ENCODE measurements at regions not wholly inside any gene's neighbourhood (a gene's known extent, or its start where the extent isn't known, plus 50 kb on each side); places are given as distances from the start of the nearest gene placed in this dataset.

GRCh38 chr12:97005174-97005573 is 98.1 kb downstream of the NEDD1 start:
- Histone ChIP-seq H3K9me3 (ENCODE audit: control insufficient read depth in 2 of 2, low read length in 2 of 2) (no peaks in the 10 kb centered on the region), H3K27ac (ENCODE audit: insufficient read depth, low read length, poor library complexity, severe bottlenecking) (no peak overlapping the region), H3K4me3 (ENCODE audit: low read depth, low read length) (no peak overlapping the region), H3K27me3 (ENCODE audit: control insufficient read depth, insufficient read depth, low read length) (peaks cover 2% of the 10 kb centered on the region), H3K36me3 (ENCODE audit: control insufficient read depth, insufficient read depth, low read length) (no peaks in the 10 kb centered on the region), H3K4me1 (ENCODE audit: control insufficient read depth, insufficient read depth, low read length, poor library complexity, severe bottlenecking) (no peaks in the 10 kb centered on the region)
- Mint-ChIP-seq H3K36me3 (no peaks in the 10 kb centered on the region), H3K4me1 (no peaks in the 10 kb centered on the region), H3K4me3 (no peak overlapping the region), H3K27me3 (peaks cover 9% of the 10 kb centered on the region), H3K27ac (no peak overlapping the region), H3K9me3 (peaks cover 0 to 3% (median 0%) of the 10 kb centered on the region in 7 donors)
- no peak for DNase-seq
- ATAC-seq (ENCODE audit: low read depth in 2 of 2): no peak

- Mint-ChIP-seq H3K27ac (no peak overlapping the region), H3K27me3 (peaks cover 9% of the 10 kb centered on the region)
- no peak for ATAC-seq (ENCODE audit: low read depth in 2 of 2)
Measured at GRCh38 chr12:97005646-97006045, 98.6 kb downstream of the NEDD1 start.

GRCh38 chr12:97006585-97006984 is 99.5 kb downstream of the NEDD1 start:
- DNase-seq (no peak), ATAC-seq (ENCODE audit: low read depth in 2 of 2) (no peak)
- Mint-ChIP-seq H3K9me3 (peaks cover 0 to 4% (median 0%) of the 10 kb centered on the region in 7 donors), H3K4me1 (no peaks in the 10 kb centered on the region), H3K4me3 (no peak overlapping the region), H3K27ac (no peak overlapping the region), H3K36me3 (no peaks in the 10 kb centered on the region), H3K27me3 (peaks cover 9% of the 10 kb centered on the region)
- Histone ChIP-seq H3K27ac (ENCODE audit: insufficient read depth, low read length, poor library complexity, severe bottlenecking) (no peak overlapping the region), H3K9me3 (ENCODE audit: control insufficient read depth in 2 of 2, low read length in 2 of 2) (no peaks in the 10 kb centered on the region), H3K36me3 (ENCODE audit: control insufficient read depth, insufficient read depth, low read length) (no peaks in the 10 kb centered on the region), H3K27me3 (ENCODE audit: control insufficient read depth, insufficient read depth, low read length) (peaks cover 2% of the 10 kb centered on the region), H3K4me1 (ENCODE audit: control insufficient read depth, insufficient read depth, low read length, poor library complexity, severe bottlenecking) (no peaks in the 10 kb centered on the region), H3K4me3 (ENCODE audit: low read depth, low read length) (no peak overlapping the region)

More at GRCh38 chr12:97005646-97006045, 98.6 kb downstream of the NEDD1 start:
- H3K9me3 ChIP-seq (ENCODE audit: control insufficient read depth in 2 of 2, low read length in 2 of 2): no peaks in the 10 kb centered on the region
- H3K36me3 ChIP-seq (ENCODE audit: control insufficient read depth, insufficient read depth, low read length): no peaks in the 10 kb centered on the region
- no peak for DNase-seq
- H3K4me3 ChIP-seq (ENCODE audit: low read depth, low read length): no peak overlapping the region
- Mint-ChIP-seq H3K4me3 (no peak overlapping the region), H3K9me3 (peaks cover 0 to 3% (median 0%) of the 10 kb centered on the region in 7 donors), H3K36me3 (no peaks in the 10 kb centered on the region), H3K4me1 (no peaks in the 10 kb centered on the region)
- no peaks in the 10 kb centered on the region for H3K4me1 ChIP-seq (ENCODE audit: control insufficient read depth, insufficient read depth, low read length, poor library complexity, severe bottlenecking)
- H3K27me3 ChIP-seq (ENCODE audit: control insufficient read depth, insufficient read depth, low read length): peaks cover 2% of the 10 kb centered on the region
- no peak overlapping the region for H3K27ac ChIP-seq (ENCODE audit: insufficient read depth, low read length, poor library complexity, severe bottlenecking)

- Mint-ChIP-seq H3K36me3 (no peaks in the 10 kb centered on the region), H3K4me1 (no peaks in the 10 kb centered on the region), H3K9me3 (peaks cover 0 to 5% (median 2%) of the 10 kb centered on the region in 7 donors), H3K27me3 (peaks cover 6% of the 10 kb centered on the region), H3K27ac (no peak overlapping the region), H3K4me3 (no peak overlapping the region)
- DNase-seq (no peak), ATAC-seq (ENCODE audit: low read depth in 2 of 2) (no peak)
- Histone ChIP-seq H3K27me3 (ENCODE audit: control insufficient read depth, insufficient read depth, low read length) (peaks cover 4% of the 10 kb centered on the region), H3K4me1 (ENCODE audit: control insufficient read depth, insufficient read depth, low read length, poor library complexity, severe bottlenecking) (no peaks in the 10 kb centered on the region), H3K4me3 (ENCODE audit: low read depth, low read length) (no peak overlapping the region), H3K9me3 (ENCODE audit: control insufficient read depth in 2 of 2, low read length in 2 of 2) (peaks cover 0 to 2% of the 10 kb centered on the region in 2 experiments), H3K36me3 (ENCODE audit: control insufficient read depth, insufficient read depth, low read length) (no peaks in the 10 kb centered on the region), H3K27ac (ENCODE audit: insufficient read depth, low read length, poor library complexity, severe bottlenecking) (no peak overlapping the region)
Measured at GRCh38 chr12:97016163-97016562, 109.1 kb downstream of the NEDD1 start.

GRCh38 chr12:97017213-97017612 is 110.2 kb downstream of the NEDD1 start:
- Histone ChIP-seq H3K9me3 (ENCODE audit: control insufficient read depth in 2 of 2, low read length in 2 of 2) (peaks cover 0 to 2% of the 10 kb centered on the region in 2 experiments), H3K36me3 (ENCODE audit: control insufficient read depth, insufficient read depth, low read length) (no peaks in the 10 kb centered on the region), H3K27ac (ENCODE audit: insufficient read depth, low read length, poor library complexity, severe bottlenecking) (no peak overlapping the region), H3K4me1 (ENCODE audit: control insufficient read depth, insufficient read depth, low read length, poor library complexity, severe bottlenecking) (no peaks in the 10 kb centered on the region), H3K4me3 (ENCODE audit: low read depth, low read length) (no peak overlapping the region), H3K27me3 (ENCODE audit: control insufficient read depth, insufficient read depth, low read length) (peaks cover 4% of the 10 kb centered on the region)
- H3K4me1 Mint-ChIP-seq: no peaks in the 10 kb centered on the region
- H3K27me3 Mint-ChIP-seq: peaks cover 6% of the 10 kb centered on the region
- H3K9me3 Mint-ChIP-seq: peaks cover 0 to 5% (median 2%) of the 10 kb centered on the region in 7 donors
- H3K27ac Mint-ChIP-seq: no peak overlapping the region
- ATAC-seq (ENCODE audit: low read depth in 2 of 2) (no peak), DNase-seq (no peak)
- H3K36me3 Mint-ChIP-seq: no peaks in the 10 kb centered on the region
- no peak overlapping the region for H3K4me3 Mint-ChIP-seq

- H3K9me3 Mint-ChIP-seq: no peaks in the 10 kb centered on the region
- H3K4me3 Mint-ChIP-seq: no peak overlapping the region
- Histone ChIP-seq H3K27me3 (ENCODE audit: control insufficient read depth, insufficient read depth, low read length) (no peaks in the 10 kb centered on the region), H3K36me3 (ENCODE audit: control insufficient read depth, insufficient read depth, low read length) (no peaks in the 10 kb centered on the region), H3K9me3 (ENCODE audit: control insufficient read depth in 2 of 2, low read length in 2 of 2) (no peaks in the 10 kb centered on the region), H3K4me1 (ENCODE audit: control insufficient read depth, insufficient read depth, low read length, poor library complexity, severe bottlenecking) (no peaks in the 10 kb centered on the region), H3K4me3 (ENCODE audit: low read depth, low read length) (no peak overlapping the region), H3K27ac (ENCODE audit: insufficient read depth, low read length, poor library complexity, severe bottlenecking) (no peak overlapping the region)
- no peak for ATAC-seq (ENCODE audit: low read depth in 2 of 2)
- H3K4me1 Mint-ChIP-seq: no peaks in the 10 kb centered on the region
- no peaks in the 10 kb centered on the region for H3K27me3 Mint-ChIP-seq
- DNase-seq: no peak
- no peak overlapping the region for H3K27ac Mint-ChIP-seq
- no peaks in the 10 kb centered on the region for H3K36me3 Mint-ChIP-seq
Measured at GRCh38 chr12:97022536-97023230, 115.6 kb downstream of the NEDD1 start.

GRCh38 chr12:97024393-97024792 is 117.3 kb downstream of the NEDD1 start:
- Mint-ChIP-seq H3K4me1 (no peaks in the 10 kb centered on the region), H3K4me3 (no peak overlapping the region), H3K36me3 (no peaks in the 10 kb centered on the region), H3K27ac (no peak overlapping the region), H3K27me3 (no peaks in the 10 kb centered on the region), H3K9me3 (no peaks in the 10 kb centered on the region)
- Histone ChIP-seq H3K4me3 (ENCODE audit: low read depth, low read length) (no peak overlapping the region), H3K27ac (ENCODE audit: insufficient read depth, low read length, poor library complexity, severe bottlenecking) (no peak overlapping the region), H3K27me3 (ENCODE audit: control insufficient read depth, insufficient read depth, low read length) (no peaks in the 10 kb centered on the region), H3K36me3 (ENCODE audit: control insufficient read depth, insufficient read depth, low read length) (no peaks in the 10 kb centered on the region), H3K9me3 (ENCODE audit: control insufficient read depth in 2 of 2, low read length in 2 of 2) (no peaks in the 10 kb centered on the region), H3K4me1 (ENCODE audit: control insufficient read depth, insufficient read depth, low read length, poor library complexity, severe bottlenecking) (no peaks in the 10 kb centered on the region)
- ATAC-seq (ENCODE audit: low read depth in 2 of 2): no peak
- DNase-seq: no peak

GRCh38 chr12:97026901-97027300 is 119.8 kb downstream of the NEDD1 start:
- H3K4me1 Mint-ChIP-seq: no peaks in the 10 kb centered on the region
- Histone ChIP-seq H3K4me1 (ENCODE audit: control insufficient read depth, insufficient read depth, low read length, poor library complexity, severe bottlenecking) (no peaks in the 10 kb centered on the region), H3K36me3 (ENCODE audit: control insufficient read depth, insufficient read depth, low read length) (no peaks in the 10 kb centered on the region), H3K4me3 (ENCODE audit: low read depth, low read length) (no peak overlapping the region), H3K9me3 (ENCODE audit: control insufficient read depth in 2 of 2, low read length in 2 of 2) (no peaks in the 10 kb centered on the region), H3K27ac (ENCODE audit: insufficient read depth, low read length, poor library complexity, severe bottlenecking) (no peak overlapping the region), H3K27me3 (ENCODE audit: control insufficient read depth, insufficient read depth, low read length) (no peaks in the 10 kb centered on the region)
- DNase-seq (no peak), ATAC-seq (ENCODE audit: low read depth in 2 of 2) (no peak)
- no peaks in the 10 kb centered on the region for H3K36me3 Mint-ChIP-seq
- no peaks in the 10 kb centered on the region for H3K27me3 Mint-ChIP-seq
- no peak overlapping the region for H3K27ac Mint-ChIP-seq
- no peaks in the 10 kb centered on the region for H3K9me3 Mint-ChIP-seq
- H3K4me3 Mint-ChIP-seq: no peak overlapping the region

Data from CD4-positive, CD25-positive, alpha-beta regulatory T cell (primary cell).